Body of pancreas (tissue), 4 donors: ENCODE measurements at regions not wholly inside any gene's neighbourhood (a gene's known extent, or its start where the extent isn't known, plus 50 kb on each side); places are given as distances from the start of the nearest gene placed in this dataset.

ENCODE experiments used
- POLR2A ChIP-seq, 3 donors: fragments of 450-650 bp; IDR thresholded peaks; one replicate each; pipeline ENCODE4 v1.6.1; 2016; ENCODE audit warnings: antibody characterized with exemption in 3 of 3, mild to moderate bottlenecking in 2 of 3
- TF ChIP-seq, protein P1 (sequence below), 7 experiments: fragments of 450-650 bp in 4 of 7; fragments of 200-600 bp in 3 of 7; sonication (generic) in 3 of 7; IDR thresholded peaks; one replicate each; pipeline ENCODE4 v1.5.1; 2016 to 2019; ENCODE audit warnings: antibody characterized with exemption in 7 of 7

DNA sequence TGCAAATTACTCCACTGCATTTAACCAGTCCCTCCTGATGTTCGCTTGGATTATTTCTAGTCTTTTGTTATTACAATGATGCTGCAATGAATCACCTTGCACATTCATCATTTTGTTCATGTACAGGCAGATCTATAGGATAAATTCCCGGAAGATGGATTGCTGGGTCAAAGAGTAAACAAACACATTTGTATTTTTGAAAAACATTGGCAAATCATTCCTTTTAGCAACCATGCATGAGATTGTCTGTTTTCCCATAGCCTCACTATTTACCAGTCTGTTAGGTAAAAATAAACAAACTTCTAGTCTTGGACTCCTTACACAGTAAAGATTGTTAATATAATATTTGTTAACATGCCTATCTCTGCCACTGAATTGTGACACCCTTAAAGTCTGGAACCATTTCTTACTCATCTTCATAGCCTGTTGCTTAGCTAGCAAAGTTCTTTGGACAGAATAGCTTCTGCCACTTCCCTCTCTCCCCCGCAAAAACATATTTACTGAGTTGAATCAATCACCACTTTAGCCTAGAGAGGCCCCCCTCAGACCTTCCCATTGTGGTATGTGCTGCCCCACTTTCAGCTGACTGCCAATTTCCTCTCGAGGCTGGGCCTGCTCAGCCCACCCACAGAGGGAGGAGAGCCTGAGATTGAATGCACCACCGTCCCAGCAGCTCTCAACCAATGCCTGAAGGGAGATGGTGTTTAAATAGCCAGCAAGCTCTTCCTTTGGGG lies 108.4 kb upstream of the ATXN3L start:
- TF ChIP-seq, protein P1, sequence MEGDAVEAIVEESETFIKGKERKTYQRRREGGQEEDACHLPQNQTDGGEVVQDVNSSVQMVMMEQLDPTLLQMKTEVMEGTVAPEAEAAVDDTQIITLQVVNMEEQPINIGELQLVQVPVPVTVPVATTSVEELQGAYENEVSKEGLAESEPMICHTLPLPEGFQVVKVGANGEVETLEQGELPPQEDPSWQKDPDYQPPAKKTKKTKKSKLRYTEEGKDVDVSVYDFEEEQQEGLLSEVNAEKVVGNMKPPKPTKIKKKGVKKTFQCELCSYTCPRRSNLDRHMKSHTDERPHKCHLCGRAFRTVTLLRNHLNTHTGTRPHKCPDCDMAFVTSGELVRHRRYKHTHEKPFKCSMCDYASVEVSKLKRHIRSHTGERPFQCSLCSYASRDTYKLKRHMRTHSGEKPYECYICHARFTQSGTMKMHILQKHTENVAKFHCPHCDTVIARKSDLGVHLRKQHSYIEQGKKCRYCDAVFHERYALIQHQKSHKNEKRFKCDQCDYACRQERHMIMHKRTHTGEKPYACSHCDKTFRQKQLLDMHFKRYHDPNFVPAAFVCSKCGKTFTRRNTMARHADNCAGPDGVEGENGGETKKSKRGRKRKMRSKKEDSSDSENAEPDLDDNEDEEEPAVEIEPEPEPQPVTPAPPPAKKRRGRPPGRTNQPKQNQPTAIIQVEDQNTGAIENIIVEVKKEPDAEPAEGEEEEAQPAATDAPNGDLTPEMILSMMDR (IDR thresholded peaks at IDR 0.05): no peak
- TF ChIP-seq POLR2A (IDR thresholded peaks at IDR 0.05): no peak
